ENCODE measurements at regions not wholly inside any gene's neighbourhood (a gene's known extent, or its start where the extent isn't known, plus 50 kb on each side); places are given as distances from the start of the nearest gene placed in this dataset.
A peak's percentile ranks its signal among the peaks of the same experiment; 100 is the strongest.

DNA sequence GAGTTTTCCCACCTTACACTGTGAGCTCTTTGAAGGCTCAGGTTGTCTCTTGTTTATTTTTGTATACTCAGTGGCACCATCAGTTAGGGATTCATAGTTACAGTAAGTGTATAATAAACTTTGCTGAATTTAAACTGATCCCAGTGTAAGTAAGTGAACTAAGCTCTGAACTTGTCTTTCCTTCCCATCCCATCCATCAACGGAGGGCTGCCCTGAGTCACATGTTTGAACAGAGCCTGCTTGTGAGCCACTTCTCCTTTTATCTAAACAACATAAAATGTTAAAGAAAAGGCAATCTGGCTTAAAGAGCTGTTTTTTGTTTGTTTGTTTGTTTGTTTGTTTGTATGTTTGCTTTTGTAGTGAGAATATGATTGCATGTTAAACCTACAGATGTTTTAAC, 185.7 kb upstream of the MARCKS start:
- H3K4me3 ChIP-seq (replicated peaks; ENCODE audit: insufficient read depth, low read length): no peak overlapping the region
- DNase-seq (ENCODE audit: low read depth in 1 of 2, low spot score in 1 of 2): peak in 1 of 2 experiments; percentile 45
- TF ChIP-seq GABPA (IDR thresholded peaks at IDR 0.05; ENCODE audit: low read depth) (no peak), SPI1 (IDR thresholded peaks at IDR 0.05; ENCODE audit: borderline replicate concordance, low read depth) (peak; percentile 94)
- no peak overlapping the region for H3K27ac ChIP-seq (replicated peaks)
- no peaks in the 10 kb centered on the region for H3K27me3 ChIP-seq (ENCODE audit: insufficient read depth, poor library complexity, severe bottlenecking)

DNA sequence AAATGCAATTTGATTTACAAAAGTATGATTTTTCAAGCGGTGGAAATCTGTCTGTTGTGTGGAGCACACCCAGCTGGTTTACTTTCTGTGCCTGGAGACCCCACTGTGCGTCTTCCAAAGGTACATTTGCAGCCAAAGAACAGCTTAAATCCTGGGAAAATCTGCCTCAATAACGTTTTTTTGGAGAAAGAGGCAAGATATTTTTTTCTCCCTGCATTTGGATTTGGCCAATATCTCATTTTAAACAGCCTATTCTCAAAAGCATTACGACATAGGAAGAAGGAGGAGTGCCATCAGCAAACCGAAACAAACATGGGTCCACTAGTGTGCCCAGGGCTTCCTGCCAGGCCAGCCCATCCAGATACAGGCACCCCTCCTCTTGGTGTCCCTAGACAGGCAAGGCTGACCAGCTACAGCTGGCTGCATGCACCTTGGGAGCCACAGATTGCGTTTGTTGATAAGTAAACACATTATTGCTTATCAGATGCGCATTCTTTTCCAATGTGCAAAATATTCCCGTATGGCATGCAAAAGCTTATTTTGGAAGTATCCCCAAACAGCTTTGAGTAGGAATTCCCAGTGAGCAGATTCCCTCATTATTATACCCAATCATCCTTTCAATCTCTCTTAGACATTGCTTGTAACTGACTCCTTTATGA, 184.5 kb upstream of the MARCKS start:
- H3K27me3 ChIP-seq (ENCODE audit: insufficient read depth, poor library complexity, severe bottlenecking): no peaks in the 10 kb centered on the region
- no peak for DNase-seq (ENCODE audit: low read depth in 1 of 2, low spot score in 1 of 2)
- H3K27ac ChIP-seq (replicated peaks): no peak overlapping the region
- no peak overlapping the region for H3K4me3 ChIP-seq (replicated peaks; ENCODE audit: insufficient read depth, low read length)
- no peak for TF ChIP-seq POLR2AphosphoS5 (IDR thresholded peaks at IDR 0.05; ENCODE audit: low read depth)

DNA sequence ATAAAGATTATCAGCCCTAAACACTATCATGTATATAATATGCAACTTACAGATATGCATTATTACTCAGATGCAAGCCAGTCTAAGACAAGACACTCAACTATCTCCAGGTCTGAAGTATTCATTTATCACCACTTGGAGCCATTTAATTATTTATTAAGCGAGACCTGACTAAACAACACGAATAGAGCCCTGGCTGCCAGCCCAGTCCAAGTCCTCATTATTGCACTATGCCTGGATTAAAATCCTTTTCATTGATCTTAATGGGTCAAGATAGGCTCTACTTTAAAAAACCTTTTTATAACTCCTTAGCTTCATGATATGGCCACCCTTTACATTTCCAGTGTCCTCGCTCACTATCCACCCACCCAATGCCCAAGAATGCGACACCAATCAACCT, 183.1 kb upstream of the MARCKS start:
- Histone ChIP-seq H3K27ac (replicated peaks) (no peak overlapping the region), H3K4me3 (replicated peaks; ENCODE audit: insufficient read depth, low read length) (no peak overlapping the region), H3K27me3 (ENCODE audit: insufficient read depth, poor library complexity, severe bottlenecking) (no peaks in the 10 kb centered on the region)
- no peak for DNase-seq (ENCODE audit: low read depth in 1 of 2, low spot score in 1 of 2)
- TF ChIP-seq POLR2AphosphoS5 (IDR thresholded peaks at IDR 0.05; ENCODE audit: low read depth) (no peak), GABPA (IDR thresholded peaks at IDR 0.05; ENCODE audit: low read depth) (no peak), SPI1 (IDR thresholded peaks at IDR 0.05; ENCODE audit: borderline replicate concordance, low read depth) (no peak)
- TF ChIP-seq, protein P1, sequence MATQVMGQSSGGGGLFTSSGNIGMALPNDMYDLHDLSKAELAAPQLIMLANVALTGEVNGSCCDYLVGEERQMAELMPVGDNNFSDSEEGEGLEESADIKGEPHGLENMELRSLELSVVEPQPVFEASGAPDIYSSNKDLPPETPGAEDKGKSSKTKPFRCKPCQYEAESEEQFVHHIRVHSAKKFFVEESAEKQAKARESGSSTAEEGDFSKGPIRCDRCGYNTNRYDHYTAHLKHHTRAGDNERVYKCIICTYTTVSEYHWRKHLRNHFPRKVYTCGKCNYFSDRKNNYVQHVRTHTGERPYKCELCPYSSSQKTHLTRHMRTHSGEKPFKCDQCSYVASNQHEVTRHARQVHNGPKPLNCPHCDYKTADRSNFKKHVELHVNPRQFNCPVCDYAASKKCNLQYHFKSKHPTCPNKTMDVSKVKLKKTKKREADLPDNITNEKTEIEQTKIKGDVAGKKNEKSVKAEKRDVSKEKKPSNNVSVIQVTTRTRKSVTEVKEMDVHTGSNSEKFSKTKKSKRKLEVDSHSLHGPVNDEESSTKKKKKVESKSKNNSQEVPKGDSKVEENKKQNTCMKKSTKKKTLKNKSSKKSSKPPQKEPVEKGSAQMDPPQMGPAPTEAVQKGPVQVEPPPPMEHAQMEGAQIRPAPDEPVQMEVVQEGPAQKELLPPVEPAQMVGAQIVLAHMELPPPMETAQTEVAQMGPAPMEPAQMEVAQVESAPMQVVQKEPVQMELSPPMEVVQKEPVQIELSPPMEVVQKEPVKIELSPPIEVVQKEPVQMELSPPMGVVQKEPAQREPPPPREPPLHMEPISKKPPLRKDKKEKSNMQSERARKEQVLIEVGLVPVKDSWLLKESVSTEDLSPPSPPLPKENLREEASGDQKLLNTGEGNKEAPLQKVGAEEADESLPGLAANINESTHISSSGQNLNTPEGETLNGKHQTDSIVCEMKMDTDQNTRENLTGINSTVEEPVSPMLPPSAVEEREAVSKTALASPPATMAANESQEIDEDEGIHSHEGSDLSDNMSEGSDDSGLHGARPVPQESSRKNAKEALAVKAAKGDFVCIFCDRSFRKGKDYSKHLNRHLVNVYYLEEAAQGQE (IDR thresholded peaks at IDR 0.05; ENCODE audit: insufficient replicate concordance, low read depth): no peak

DNA sequence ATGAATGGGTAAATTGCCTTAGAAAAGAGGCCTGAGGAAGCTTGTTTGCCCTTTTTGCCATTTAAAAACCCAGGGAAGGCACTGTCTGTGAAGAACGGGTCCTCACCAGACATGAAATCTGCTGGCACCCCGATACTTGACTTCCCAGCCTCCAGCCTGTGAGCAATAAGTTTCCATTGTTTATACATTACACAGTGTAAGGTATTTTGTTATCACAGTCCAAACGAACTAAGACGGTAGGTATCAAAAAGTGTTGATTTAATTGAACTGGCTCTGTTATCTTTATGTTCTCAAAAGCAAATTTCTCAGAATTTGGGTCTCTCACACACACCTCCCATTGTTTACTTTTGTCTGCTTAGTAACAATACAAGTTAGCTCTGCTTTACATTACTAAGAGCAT, 181.1 kb upstream of the MARCKS start:
- DNase-seq (ENCODE audit: low read depth in 1 of 2, low spot score in 1 of 2): no peak
- Histone ChIP-seq H3K27me3 (ENCODE audit: insufficient read depth, poor library complexity, severe bottlenecking) (no peaks in the 10 kb centered on the region), H3K27ac (replicated peaks) (no peak overlapping the region), H3K4me3 (replicated peaks; ENCODE audit: insufficient read depth, low read length) (no peak overlapping the region)
- no peak for TF ChIP-seq SPI1 (IDR thresholded peaks at IDR 0.05; ENCODE audit: borderline replicate concordance, low read depth)
- TF ChIP-seq POLR2AphosphoS5 (IDR thresholded peaks at IDR 0.05; ENCODE audit: low read depth): no peak
- TF ChIP-seq, protein P1 (IDR thresholded peaks at IDR 0.05; ENCODE audit: insufficient replicate concordance, low read depth): no peak
- TF ChIP-seq GABPA (IDR thresholded peaks at IDR 0.05; ENCODE audit: low read depth): no peak

GRCh38 chr6:113676968-113677367, 180.2 kb upstream of the MARCKS start:
- Histone ChIP-seq H3K27ac (replicated peaks) (no peak overlapping the region), H3K4me3 (replicated peaks; ENCODE audit: insufficient read depth, low read length) (no peak overlapping the region), H3K27me3 (ENCODE audit: insufficient read depth, poor library complexity, severe bottlenecking) (no peaks in the 10 kb centered on the region)
- TF ChIP-seq, protein P2, sequence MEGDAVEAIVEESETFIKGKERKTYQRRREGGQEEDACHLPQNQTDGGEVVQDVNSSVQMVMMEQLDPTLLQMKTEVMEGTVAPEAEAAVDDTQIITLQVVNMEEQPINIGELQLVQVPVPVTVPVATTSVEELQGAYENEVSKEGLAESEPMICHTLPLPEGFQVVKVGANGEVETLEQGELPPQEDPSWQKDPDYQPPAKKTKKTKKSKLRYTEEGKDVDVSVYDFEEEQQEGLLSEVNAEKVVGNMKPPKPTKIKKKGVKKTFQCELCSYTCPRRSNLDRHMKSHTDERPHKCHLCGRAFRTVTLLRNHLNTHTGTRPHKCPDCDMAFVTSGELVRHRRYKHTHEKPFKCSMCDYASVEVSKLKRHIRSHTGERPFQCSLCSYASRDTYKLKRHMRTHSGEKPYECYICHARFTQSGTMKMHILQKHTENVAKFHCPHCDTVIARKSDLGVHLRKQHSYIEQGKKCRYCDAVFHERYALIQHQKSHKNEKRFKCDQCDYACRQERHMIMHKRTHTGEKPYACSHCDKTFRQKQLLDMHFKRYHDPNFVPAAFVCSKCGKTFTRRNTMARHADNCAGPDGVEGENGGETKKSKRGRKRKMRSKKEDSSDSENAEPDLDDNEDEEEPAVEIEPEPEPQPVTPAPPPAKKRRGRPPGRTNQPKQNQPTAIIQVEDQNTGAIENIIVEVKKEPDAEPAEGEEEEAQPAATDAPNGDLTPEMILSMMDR (IDR thresholded peaks at IDR 0.05; ENCODE audit: insufficient read depth, low read length): no peak
- TF ChIP-seq, protein P1 (IDR thresholded peaks at IDR 0.05; ENCODE audit: insufficient replicate concordance, low read depth): no peak
- no peak for TF ChIP-seq SPI1 (IDR thresholded peaks at IDR 0.05; ENCODE audit: borderline replicate concordance, low read depth)
- no peak for TF ChIP-seq POLR2AphosphoS5 (IDR thresholded peaks at IDR 0.05; ENCODE audit: low read depth)
- no peak for TF ChIP-seq GABPA (IDR thresholded peaks at IDR 0.05; ENCODE audit: low read depth)
- no peak for DNase-seq (ENCODE audit: low read depth in 1 of 2, low spot score in 1 of 2)
